Esophagus muscularis mucosa (tissue), 4 donors: ENCODE measurements at regions not wholly inside any gene's neighbourhood (a gene's known extent, or its start where the extent isn't known, plus 50 kb on each side); places are given as distances from the start of the nearest gene placed in this dataset.

Experiments used
- CTCF ChIP-seq, 3 experiments: fragments of 200-600 bp in 2 of 3; fragments of 450-650 bp in 1 of 3; sonication (generic) in 2 of 3; IDR thresholded peaks; one replicate each; pipeline ENCODE4 v1.5.1; 2017 to 2019; ENCODE audit warnings: antibody characterized with exemption in 3 of 3, mild to moderate bottlenecking in 2 of 3, moderate library complexity in 1 of 3
- EP300 ChIP-seq: sonication (generic); formaldehyde crosslinking; IDR thresholded peaks from one replicate; pipeline ENCODE4 v1.6.1; 2017; ENCODE audit warnings: antibody characterized with exemption
- POLR2A ChIP-seq: fragments of 450-650 bp; IDR thresholded peaks from one replicate; pipeline ENCODE4 v1.6.1; 2017; ENCODE audit warnings: antibody characterized with exemption, moderate library complexity, mild to moderate bottlenecking, low read depth

- TF ChIP-seq CTCF (IDR thresholded peaks at IDR 0.05) (no peak), POLR2A (no peak), EP300 (no peak)
Measured at GRCh38 chr18:29307231-29307630, 1130.3 kb upstream of the CDH2 start.
